Neural cell (in vitro differentiated cells): ENCODE measurements at regions not wholly inside any gene's neighbourhood (a gene's known extent, or its start where the extent isn't known, plus 50 kb on each side); places are given as distances from the start of the nearest gene placed in this dataset.

Experiments
- H2AFZ ChIP-seq: fragments of 200-600, 300-800 bp; sonication (generic), shearing (Covaris generic); 2 replicates; pipeline ENCODE4 v1.6.0; 2014; ENCODE audit warnings: low read depth, mild to moderate bottlenecking, antibody characterized with exemption, low read length, moderate library complexity
- H3F3A ChIP-seq: fragments of 200-600 bp; shearing (Covaris generic); 2 replicates; pipeline ENCODE4 v1.6.1; 2016; ENCODE audit warnings: mild to moderate bottlenecking, moderate library complexity, mixed read lengths, antibody characterized with exemption, low read length; ENCODE audit not compliant: insufficient read depth, poor library complexity, severe bottlenecking
- H3K27ac ChIP-seq: fragments of 200-600, 300-800 bp; sonication (generic), shearing (Covaris generic); 2 replicates; pipeline ENCODE4 v1.5.1; 2014; ENCODE audit warnings: mild to moderate bottlenecking, low read length, moderate library complexity
- H3K27me3 ChIP-seq: fragments of 300-800, 200-600 bp; sonication (generic), shearing (Covaris generic); 2 replicates; pipeline ENCODE4 v1.6.0; 2014; ENCODE audit warnings: mild to moderate bottlenecking, low read depth, low read length, moderate library complexity; ENCODE audit not compliant: insufficient read depth
- H3K36me3 ChIP-seq: fragments of 300-800, 200-600 bp; sonication (generic), shearing (Covaris generic); 2 replicates; pipeline ENCODE4 v1.5.1; 2014; ENCODE audit warnings: mild to moderate bottlenecking, antibody characterized with exemption, low read length, moderate library complexity; ENCODE audit not compliant: insufficient read depth
- H3K4me2 ChIP-seq: fragments of 300-800, 200-600 bp; sonication (generic), shearing (Covaris generic); 2 replicates; pipeline ENCODE4 v1.6.0; 2014; ENCODE audit warnings: mild to moderate bottlenecking, low read length
- H3K4me3 ChIP-seq: fragments of 300-800, 200-600 bp; sonication (generic), shearing (Covaris generic); 2 replicates; pipeline ENCODE4 v1.5.1; 2014; ENCODE audit warnings: mild to moderate bottlenecking, low read length, moderate library complexity
- H3K79me2 ChIP-seq: fragments of 200-600 bp; shearing (Covaris generic); replicated peaks from 2 replicates; pipeline ENCODE4 v1.6.0; 2014; ENCODE audit warnings: mild to moderate bottlenecking, low read length, moderate library complexity; ENCODE audit not compliant: insufficient read depth
- H3K9ac ChIP-seq: fragments of 300-800, 200-600 bp; sonication (generic), shearing (Covaris generic); 2 replicates; pipeline ENCODE4 v1.6.1; 2016; ENCODE audit warnings: mild to moderate bottlenecking, low read length, mixed read lengths
- H3K9me2 ChIP-seq: fragments of 200-600 bp; shearing (Covaris generic); 2 replicates; pipeline ENCODE4 v1.6.1; 2016; ENCODE audit warnings: mild to moderate bottlenecking, low read length, mixed read lengths; ENCODE audit not compliant: insufficient read depth
- H3K9me3 ChIP-seq: fragments of 200-600, 300-800 bp; sonication (generic), shearing (Covaris generic); 2 replicates; pipeline ENCODE4 v1.6.1; 2016; ENCODE audit warnings: mild to moderate bottlenecking, mixed run types, low read length, moderate library complexity, mixed read lengths
- H4K20me1 ChIP-seq: fragments of 200-600 bp; shearing (Covaris generic); 2 replicates; pipeline ENCODE4 v1.6.1; 2016; ENCODE audit warnings: mild to moderate bottlenecking, mixed run types; ENCODE audit not compliant: insufficient read depth
- CTCF ChIP-seq: fragments of 450-650 bp; IDR thresholded peaks from 2 replicates; pipeline ENCODE4 v1.5.1; 2014; ENCODE audit warnings: antibody characterized with exemption, mild to moderate bottlenecking, moderate library complexity; ENCODE audit not compliant: poor library complexity, severe bottlenecking
- EP300 ChIP-seq: fragments of 450-650 bp; conservative IDR thresholded peaks from 2 replicates; pipeline ENCODE4 v1.6.1; 2014; ENCODE audit warnings: antibody characterized with exemption, mild to moderate bottlenecking, moderate library complexity; ENCODE audit not compliant: poor library complexity, severe bottlenecking
- EZH2 ChIP-seq: fragments of 200-600, 300-800 bp; shearing (Covaris generic), sonication (generic); IDR thresholded peaks from 2 replicates; pipeline ENCODE4 v1.6.1; 2014; ENCODE audit warnings: antibody characterized with exemption, low read length, borderline replicate concordance, mild to moderate bottlenecking; ENCODE audit not compliant: insufficient read depth, poor library complexity, severe bottlenecking
- MXI1 ChIP-seq: fragments of 450-650 bp; conservative IDR thresholded peaks from 2 replicates; pipeline ENCODE4 v1.6.1; 2014; ENCODE audit warnings: antibody characterized with exemption, mild to moderate bottlenecking; ENCODE audit not compliant: poor library complexity, severe bottlenecking
- POLR2AphosphoS5 ChIP-seq: IDR thresholded peaks from 2 replicates; pipeline ENCODE4 v1.6.1; 2012
- RAD21 ChIP-seq: fragments of 450-650 bp; conservative IDR thresholded peaks from 2 replicates; pipeline ENCODE4 v1.6.1; 2014; ENCODE audit warnings: antibody characterized with exemption, mild to moderate bottlenecking, moderate library complexity
- REST ChIP-seq: IDR thresholded peaks from 2 replicates; pipeline ENCODE4 v1.6.1; 2012; ENCODE audit warnings: borderline replicate concordance
- SMC3 ChIP-seq: fragments of 450-650 bp; conservative IDR thresholded peaks from 2 replicates; pipeline ENCODE4 v1.6.1; 2014; ENCODE audit warnings: antibody characterized with exemption, mild to moderate bottlenecking, moderate library complexity; ENCODE audit not compliant: poor library complexity
- TAF1 ChIP-seq: IDR thresholded peaks from 2 replicates; pipeline ENCODE4 v1.6.1; 2012; ENCODE audit warnings: low read depth

GRCh38 chr2:39532933-39533332, 95.8 kb upstream of the MAP4K3 start:
- Histone ChIP-seq H3K36me3 (no peaks in the 10 kb centered on the region), H3K9me2 (no peaks in the 10 kb centered on the region), H3K79me2 (no peaks in the 10 kb centered on the region), H3K27ac (no peak overlapping the region), H3K4me3 (no peak overlapping the region), H3K27me3 (no peaks in the 10 kb centered on the region), H2AFZ (no peak overlapping the region), H4K20me1 (no peaks in the 10 kb centered on the region), H3K9ac (no peak overlapping the region), H3K9me3 (no peaks in the 10 kb centered on the region), H3K4me2 (no peak overlapping the region), H3F3A (no peaks in the 10 kb centered on the region)
- TF ChIP-seq REST: no peak
- TF ChIP-seq CTCF: no peak
- TF ChIP-seq SMC3: no peak
- TF ChIP-seq EP300: no peak
- no peak for TF ChIP-seq MXI1
- no peak for TF ChIP-seq RAD21
- TF ChIP-seq POLR2AphosphoS5: no peak
- TF ChIP-seq EZH2: no peak
- TF ChIP-seq TAF1: no peak

- no peak overlapping the region for H3K27ac ChIP-seq
- TF ChIP-seq CTCF (no peak), POLR2AphosphoS5 (no peak), EP300 (no peak), TAF1 (no peak), MXI1 (no peak), RAD21 (no peak), SMC3 (no peak), REST (no peak)
- no peaks in the 10 kb centered on the region for H4K20me1 ChIP-seq
- H3F3A ChIP-seq: no peaks in the 10 kb centered on the region
- H3K9me3 ChIP-seq: peaks cover 5% of the 10 kb centered on the region
- H3K9me2 ChIP-seq: no peaks in the 10 kb centered on the region
- H3K27me3 ChIP-seq: no peaks in the 10 kb centered on the region
- H3K36me3 ChIP-seq: no peaks in the 10 kb centered on the region
- H2AFZ ChIP-seq: no peak overlapping the region
- no peak overlapping the region for H3K4me2 ChIP-seq
- no peaks in the 10 kb centered on the region for H3K79me2 ChIP-seq
- H3K4me3 ChIP-seq: no peak overlapping the region
- H3K9ac ChIP-seq: no peak overlapping the region
Measured at GRCh38 chr2:39534095-39534711, 97.1 kb upstream of the MAP4K3 start.
